HCT116 (cell line): ENCODE measurements at regions not wholly inside any gene's neighbourhood (a gene's known extent, or its start where the extent isn't known, plus 50 kb on each side); places are given as distances from the start of the nearest gene placed in this dataset.

Experiments used
- ATAC-seq: fragments of 200-7000 bp; cut with Tn5 transposase; 2 replicates; pipeline ENCODE4 v1.9.1; 2020; ENCODE audit warnings: mild to moderate bottlenecking, moderate library complexity
- BruUV-seq: library from RNA; stranded (reverse); fragments of 400-500 nt; replicated peaks from 2 replicates; lab custom pipeline; 2021; lab: Mats Ljungman, UMichigan
- CTCF ChIA-PET: fragments of 300-600 bp; sonication (Branson Sonifier 250); formaldehyde crosslinking; loops from one replicate; lab custom pipeline; 2021; ENCODE audit warnings: antibody characterized with exemption; lab: Charles Lee
- POLR2A ChIA-PET: fragments of 300-600, 350-600 bp; sonication (Branson Sonifier 250); formaldehyde crosslinking; loops from one replicate; lab custom pipeline; 2021; ENCODE audit warnings: antibody characterized with exemption; lab: Charles Lee
- RAD21 ChIA-PET, 2 experiments: fragments of 300-600 bp; sonication (Branson Sonifier 250); formaldehyde crosslinking; loops; one replicate each; lab custom pipeline; 2023; ENCODE audit warnings: low total read pairs in 2 of 2; ENCODE audit not compliant: uncharacterized antibody in 2 of 2, unreplicated experiment in 2 of 2, low non-redundant PET in 1 of 2; lab: Charles Lee
- DNase-seq: peaks from one replicate; pipeline ENCODE4 v3.0.0-alpha.2; 2010; ENCODE audit warnings: low read depth, low spot score
- H2AFZ ChIP-seq: fragments of 200-600 bp; shearing (Covaris generic), sonication (generic); 2 replicates; pipeline ENCODE4 v1.6.1; 2017; ENCODE audit warnings: low read depth, mixed run types, mixed read lengths, antibody characterized with exemption, low read length; ENCODE audit not compliant: poor library complexity, severe bottlenecking
- H3K27ac ChIP-seq: 2 replicates; pipeline ENCODE4 v1.5.1; 2012; ENCODE audit warnings: low read depth, low read length
- H3K27me3 ChIP-seq: fragments of 200-600 bp; sonication (generic); 2 replicates; pipeline ENCODE4 v1.6.1; 2016; ENCODE audit warnings: mixed run types, low read length, mixed read lengths; ENCODE audit not compliant: insufficient read depth
- H3K36me3 ChIP-seq, 2 experiments: fragments of 200-500 bp in 1 of 2; fragments of 200-600 bp in 1 of 2; sonication (Bioruptor generic) in 1 of 2; sonication (generic) in 1 of 2; 2 replicates each; pipeline versions ENCODE4 v1.5.1 to v1.6.1; 2014 to 2016; ENCODE audit warnings: low read length in 2 of 2, inconsistent platforms in 1 of 2, mixed read lengths in 1 of 2, mixed run types in 1 of 2; ENCODE audit not compliant: insufficient read depth in 2 of 2, control insufficient read depth in 1 of 2
- H3K4me1 ChIP-seq, 2 experiments: fragments of 200-600 bp in 1 of 2; sonication (generic) in 1 of 2; 2 replicates each; pipeline versions ENCODE4 v1.5.1 to v1.6.1; 2012 to 2017; ENCODE audit warnings: low read length in 2 of 2, inconsistent platforms in 1 of 2, mild to moderate bottlenecking in 1 of 2, mixed read lengths in 1 of 2, mixed run types in 1 of 2, moderate library complexity in 1 of 2; ENCODE audit not compliant: insufficient read depth in 2 of 2, control insufficient read depth in 1 of 2
- H3K4me2 ChIP-seq: fragments of 200-600 bp; sonication (generic); 2 replicates; pipeline ENCODE4 v1.6.1; 2017; ENCODE audit warnings: mixed run types, low read length, mixed read lengths
- H3K4me3 ChIP-seq, 2 experiments: fragments of 200-600 bp in 1 of 2; sonication (generic) in 1 of 2; replicated peaks in 1 of 2; 2 replicates each; pipeline ENCODE4 v1.5.1; 2011 to 2016; ENCODE audit warnings: low read length in 2 of 2, control low read depth in 1 of 2, low read depth in 1 of 2, mild to moderate bottlenecking in 1 of 2, mixed read lengths in 1 of 2, mixed run types in 1 of 2
- H3K79me2 ChIP-seq: fragments of 200-600 bp; sonication (generic); 2 replicates; pipeline ENCODE4 v1.6.1; 2017; ENCODE audit warnings: mild to moderate bottlenecking, mixed run types, low read length, moderate library complexity, mixed read lengths; ENCODE audit not compliant: insufficient read depth
- H3K9ac ChIP-seq: fragments of 200-600 bp; sonication (generic); 2 replicates; pipeline ENCODE4 v1.6.1; 2016; ENCODE audit warnings: low read length, mixed read lengths
- H3K9me2 ChIP-seq: fragments of 200-600 bp; sonication (generic), shearing (Covaris generic); 2 replicates; pipeline ENCODE4 v1.6.1; 2017; ENCODE audit warnings: mixed run types, mild to moderate bottlenecking, moderate library complexity; ENCODE audit not compliant: insufficient read depth
- H3K9me3 ChIP-seq, 2 experiments: fragments of 200-500 bp in 1 of 2; fragments of 200-600 bp in 1 of 2; sonication (Bioruptor generic) in 1 of 2; sonication (generic) in 1 of 2; 2 replicates each; pipeline ENCODE4 v1.6.1; 2014 to 2017; ENCODE audit warnings: low read length in 2 of 2, mixed read lengths in 2 of 2, inconsistent platforms in 1 of 2, low read depth in 1 of 2, mild to moderate bottlenecking in 1 of 2, mixed run types in 1 of 2, moderate library complexity in 1 of 2; ENCODE audit not compliant: control insufficient read depth in 1 of 2, insufficient read depth in 1 of 2
- H4K20me1 ChIP-seq: fragments of 200-600 bp; sonication (generic), shearing (Covaris generic); 2 replicates; pipeline ENCODE4 v1.6.1; 2017; ENCODE audit warnings: mixed run types, mild to moderate bottlenecking, moderate library complexity; ENCODE audit not compliant: insufficient read depth
- CBX3 ChIP-seq: IDR thresholded peaks from 2 replicates; pipeline ENCODE4 v1.6.1; 2012; ENCODE audit warnings: low read depth
- CTCF ChIP-seq, 3 experiments: fragments of 200-600 bp in 1 of 3; sonication (generic) in 1 of 3; IDR thresholded peaks in 2 of 3; conservative IDR thresholded peaks in 1 of 3; 2 replicates each; pipeline ENCODE4 v1.5.1; 2012 to 2017; ENCODE audit warnings: low read depth in 2 of 3, low read length in 2 of 3, antibody characterized with exemption in 1 of 3, borderline replicate concordance in 1 of 3, control low read depth in 1 of 3, mild to moderate bottlenecking in 1 of 3, mixed read lengths in 1 of 3, mixed run types in 1 of 3, moderate library complexity in 1 of 3; ENCODE audit not compliant: insufficient read depth in 1 of 3
- EGR1 ChIP-seq: IDR thresholded peaks from 2 replicates; pipeline ENCODE4 v1.6.1; 2012; ENCODE audit warnings: low read depth
- EZH2phosphoT487 ChIP-seq: fragments of 200-600 bp; IDR thresholded peaks from 2 replicates; pipeline ENCODE4 v1.6.1; 2018; ENCODE audit warnings: antibody characterized with exemption, borderline replicate concordance
- JUND ChIP-seq: IDR thresholded peaks from 2 replicates; pipeline ENCODE4 v1.6.1; 2012
- SIN3A ChIP-seq: IDR thresholded peaks from 2 replicates; pipeline ENCODE4 v1.6.1; 2012; ENCODE audit warnings: low read depth
- SRF ChIP-seq: IDR thresholded peaks from 2 replicates; pipeline ENCODE4 v1.6.1; 2012; ENCODE audit warnings: low read depth
- ZNF274 ChIP-seq: fragments of 200-500 bp; sonication (Bioruptor generic); IDR thresholded peaks from 2 replicates; pipeline ENCODE4 v1.6.1; 2014; ENCODE audit warnings: mild to moderate bottlenecking, low read depth, low read length, inconsistent platforms
- intact Hi-C: fragments of 100-400 bp; cut with micrococcal nuclease; formaldehyde crosslinking; loops from 2 replicates; pipeline ENCODE4 v1.10.0; 2022
- TF ChIP-seq, protein P1 (sequence below): IDR thresholded peaks from 2 replicates; pipeline ENCODE4 v1.6.1; 2012

DNA sequence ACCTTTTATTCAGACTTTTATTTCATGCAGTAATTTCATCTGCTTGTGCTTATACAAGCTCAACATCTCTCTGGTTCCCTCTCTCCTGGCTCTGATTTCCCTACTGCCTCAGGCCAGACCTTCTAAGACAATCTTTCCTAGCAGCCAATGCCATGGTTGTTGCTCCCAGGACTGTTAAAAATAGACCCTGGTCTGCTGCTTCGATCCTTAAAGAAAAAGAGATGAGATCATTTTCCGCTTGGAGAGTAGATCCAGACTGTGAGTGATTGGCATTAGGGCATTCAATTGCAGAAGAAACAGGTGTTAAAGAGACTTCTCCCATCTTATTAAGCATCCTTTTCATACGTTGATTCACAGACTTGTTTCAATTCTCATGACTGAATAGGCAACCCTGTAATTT lies 68.4 kb upstream of the ITGB1 start:
- TF ChIP-seq, protein P1, sequence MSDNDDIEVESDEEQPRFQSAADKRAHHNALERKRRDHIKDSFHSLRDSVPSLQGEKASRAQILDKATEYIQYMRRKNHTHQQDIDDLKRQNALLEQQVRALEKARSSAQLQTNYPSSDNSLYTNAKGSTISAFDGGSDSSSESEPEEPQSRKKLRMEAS: no peak
- TF ChIP-seq EGR1: no peak
- no peak for TF ChIP-seq EZH2phosphoT487
- TF ChIP-seq CBX3: no peak
- TF ChIP-seq CTCF (IDR thresholded peaks at IDR 0.05 in 2 of 3, conservative IDR thresholded peaks at IDR 0.05 in 1 of 3; ENCODE audit: borderline replicate concordance in 1 of 3, insufficient read depth in 1 of 3, low read depth in 2 of 3, low read length in 2 of 3): no peak
- no peak for TF ChIP-seq SIN3A
- no peak for TF ChIP-seq SRF
- no peak for TF ChIP-seq ZNF274
- TF ChIP-seq JUND: no peak
- Histone ChIP-seq H3K9ac (no peak overlapping the region), H3K4me2 (no peak overlapping the region), H3K27me3 (no peaks in the 10 kb centered on the region; the same call in 1 of the 2 replicates), H3K36me3 (no peaks in the 10 kb centered on the region), H3K4me1 (peaks cover 9 to 26% of the 10 kb centered on the region in 2 experiments), H4K20me1 (no peaks in the 10 kb centered on the region), H3K27ac (no peak overlapping the region), H3K9me3 (no peaks in the 10 kb centered on the region), H2AFZ (no peak overlapping the region), H3K79me2 (no peaks in the 10 kb centered on the region), H3K9me2 (no peaks in the 10 kb centered on the region; the same call in 1 of the 2 replicates), H3K4me3 (no peak overlapping the region)
- DNase-seq: no peak
- no peak for ATAC-seq
- ChIA-PET RAD21 (no interaction called here), CTCF (interaction anchor here (1.2 kb wide), 1 partner anchor 17 kb away, joined by 3 read pairs; no protein-coding TSS in a partner anchor), POLR2A (no interaction called here)
- no TSS peak for BruUV-seq
- intact Hi-C loops: no loop called here
